Stimulated activated CD8-positive, alpha-beta memory T cell treated with anti-CD3 and anti-CD28 coated beads, Interleukin-4, amount 100 ng/mL, for 48 hours (primary cell): ENCODE measurements at regions not wholly inside any gene's neighbourhood (a gene's known extent, or its start where the extent isn't known, plus 50 kb on each side); places are given as distances from the start of the nearest gene placed in this dataset.

Source experiments
- DNase-seq: peaks from one replicate; pipeline ENCODE4 v3.0.0-alpha.2; 2020

DNA sequence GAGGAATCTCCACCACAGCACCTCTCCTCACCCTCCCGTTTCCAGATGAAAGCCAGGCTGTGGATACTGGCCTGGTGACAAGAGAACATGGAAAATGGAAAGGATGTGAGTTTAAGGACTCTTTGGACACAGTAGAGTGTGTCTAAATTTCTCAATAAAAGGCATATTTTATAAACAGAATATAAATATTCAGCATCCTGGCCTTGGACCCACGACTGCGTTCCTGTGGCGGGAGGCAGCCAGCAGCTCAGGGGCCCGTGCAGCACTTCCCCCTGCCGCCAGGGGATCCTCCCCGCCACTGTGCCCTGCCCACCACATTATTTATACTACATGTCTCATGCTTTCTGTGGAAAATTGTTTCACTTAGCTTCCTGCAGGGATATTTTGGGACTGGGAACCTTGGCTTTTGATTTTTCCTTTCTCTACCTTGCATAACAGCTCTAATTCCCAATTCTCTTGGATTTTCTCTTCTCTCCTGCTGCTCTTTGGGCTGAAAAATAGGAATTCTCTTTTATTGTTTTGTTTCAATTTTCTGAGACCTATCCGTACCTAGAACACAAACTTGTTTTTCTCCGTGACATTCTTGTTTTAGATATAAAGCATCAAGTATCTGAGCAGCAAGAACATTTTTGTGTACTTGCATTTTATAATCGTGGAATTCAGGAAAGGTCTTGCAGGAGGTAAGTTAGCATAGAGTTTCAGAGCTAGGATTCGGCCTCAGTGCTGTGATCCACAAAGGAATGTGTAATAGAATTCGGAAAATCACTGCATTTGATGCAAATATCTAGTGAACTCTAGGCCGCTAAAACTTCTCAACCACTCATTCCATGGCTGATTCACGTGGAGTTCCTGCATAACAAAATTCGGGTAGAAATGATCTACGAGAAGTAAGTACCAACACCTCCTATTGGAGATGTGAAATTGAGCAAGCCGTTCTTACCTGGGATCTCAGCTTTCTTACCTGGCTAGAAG, 107.7 kb upstream of the SPATA13 start:
- no peak for DNase-seq

DNA sequence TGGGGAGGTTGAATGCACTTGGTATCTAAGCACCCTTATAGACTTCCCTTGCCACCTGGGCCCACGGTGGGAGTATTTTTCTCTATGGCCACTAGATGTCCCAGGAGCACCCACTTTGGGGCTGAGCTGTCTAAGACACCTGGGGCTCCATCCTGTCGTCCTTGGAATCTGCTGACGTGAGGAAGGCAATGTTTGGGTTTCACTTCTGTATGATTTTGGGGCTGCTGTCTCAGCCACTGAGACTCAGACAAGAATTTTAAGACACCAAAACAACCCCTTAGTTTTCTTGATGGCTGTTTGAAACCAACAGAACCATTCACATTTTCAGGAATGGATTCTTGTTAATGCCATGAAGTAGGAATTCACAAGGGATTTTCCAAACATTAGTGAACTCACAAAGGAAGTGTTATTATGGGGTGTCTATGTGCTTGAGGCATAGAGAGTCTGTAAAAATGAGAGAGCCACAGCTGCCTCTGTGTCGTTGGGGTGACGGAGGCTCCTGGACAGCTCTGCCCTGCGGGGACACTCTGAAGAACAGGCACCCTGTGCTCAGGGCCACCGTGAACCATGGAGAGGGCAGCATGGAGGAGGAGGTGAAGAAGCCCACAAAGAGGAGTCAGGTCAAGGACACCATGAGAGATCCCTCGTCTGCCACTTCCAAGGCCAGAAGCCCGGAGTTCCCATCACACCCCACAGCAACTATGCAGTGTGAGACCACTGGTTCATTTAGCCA, 106.8 kb upstream of the SPATA13 start:
- peak; percentile 71 for DNase-seq

DNA sequence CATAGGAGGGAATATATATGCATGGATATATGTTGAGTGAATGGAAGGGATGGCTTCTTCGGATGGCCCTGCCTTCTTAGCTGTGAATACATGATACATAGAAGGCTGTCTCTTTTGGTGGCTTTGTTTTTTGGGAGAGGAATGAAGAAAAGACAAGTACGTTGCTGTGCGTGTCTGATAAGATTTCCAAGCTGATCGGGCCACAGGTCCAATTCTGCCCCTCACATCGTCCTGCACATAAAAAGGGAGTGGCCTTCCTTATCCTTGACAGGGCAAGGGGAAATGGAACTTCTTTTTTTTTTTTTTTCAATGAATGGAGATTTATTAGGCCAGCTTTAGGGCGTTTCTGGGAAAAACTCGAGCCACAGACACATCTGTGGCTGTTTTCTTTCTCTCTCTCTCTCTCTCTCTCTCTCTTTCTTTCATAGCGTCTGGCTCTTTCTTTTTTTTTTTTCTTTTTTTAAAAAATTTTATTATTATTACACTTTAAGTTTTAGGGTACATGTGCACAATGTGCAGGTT, 103.8 kb upstream of the SPATA13 start:
- no peak for DNase-seq

DNA sequence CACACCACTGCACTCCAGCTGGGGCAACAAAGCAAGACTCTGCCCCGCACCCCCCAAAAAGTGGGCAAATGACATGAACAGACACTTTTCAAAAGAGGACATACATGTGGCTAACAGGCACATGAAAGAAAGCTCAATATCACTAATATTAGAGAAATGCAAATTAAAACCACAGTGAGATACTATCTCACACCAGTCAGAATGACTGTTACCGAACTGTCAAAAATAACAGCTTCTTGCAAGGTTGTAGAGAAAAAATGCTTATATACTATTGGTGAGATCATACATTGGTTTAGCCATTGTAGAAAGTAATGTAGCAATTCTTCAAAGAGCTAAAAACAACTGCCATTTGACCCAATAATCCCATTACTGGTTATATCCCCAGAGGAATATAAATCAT, 99.5 kb upstream of the SPATA13 start:
- no peak for DNase-seq

DNA sequence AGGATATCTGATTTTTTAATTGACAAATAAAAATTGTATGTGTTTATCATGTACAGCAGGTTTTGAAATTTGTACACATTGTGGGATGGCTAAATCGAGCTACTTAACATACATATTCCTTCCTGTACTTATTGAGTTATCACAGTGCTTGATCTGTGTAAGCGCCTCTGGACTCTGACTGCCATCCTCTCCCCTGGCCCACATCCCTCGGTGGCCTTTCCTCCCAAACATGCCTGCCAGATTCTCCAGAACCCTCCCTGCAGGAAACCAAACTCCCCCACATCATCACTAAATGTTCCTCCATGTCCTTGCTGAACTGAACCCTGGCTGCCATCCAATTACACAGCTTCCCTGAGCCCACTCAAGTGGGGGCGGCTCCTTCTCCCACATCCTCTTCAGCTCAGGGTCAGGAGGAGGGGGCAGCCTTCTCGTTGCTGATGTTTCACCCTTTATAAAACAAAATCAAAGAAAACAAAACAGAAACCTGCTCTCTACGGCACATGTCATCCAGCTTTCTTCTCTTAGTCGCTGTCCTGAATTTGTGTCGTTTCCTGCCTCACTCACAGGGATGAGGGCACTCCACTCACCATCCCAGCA, 97.1 kb upstream of the SPATA13 start:
- no peak for DNase-seq

DNA sequence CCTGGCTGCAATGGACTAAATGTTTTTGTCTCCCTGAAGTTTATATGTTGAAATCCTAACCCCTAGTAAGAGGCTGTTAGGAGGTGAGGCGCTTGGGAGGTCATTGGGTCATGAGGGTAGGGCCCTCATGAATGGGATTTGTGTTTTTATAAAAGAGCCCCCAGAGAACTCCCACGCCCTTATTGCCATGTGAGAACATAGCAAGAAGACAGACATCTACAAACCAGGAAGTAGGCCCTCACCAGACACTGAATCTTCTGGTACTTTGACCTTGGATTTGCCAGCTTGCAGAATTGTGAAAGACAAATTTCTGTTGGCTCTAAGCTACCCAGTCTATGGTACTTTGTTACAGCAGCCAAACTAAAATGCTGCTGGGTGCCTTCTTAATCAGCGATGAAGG, 96.1 kb upstream of the SPATA13 start:
- DNase-seq, result no peak

DNA sequence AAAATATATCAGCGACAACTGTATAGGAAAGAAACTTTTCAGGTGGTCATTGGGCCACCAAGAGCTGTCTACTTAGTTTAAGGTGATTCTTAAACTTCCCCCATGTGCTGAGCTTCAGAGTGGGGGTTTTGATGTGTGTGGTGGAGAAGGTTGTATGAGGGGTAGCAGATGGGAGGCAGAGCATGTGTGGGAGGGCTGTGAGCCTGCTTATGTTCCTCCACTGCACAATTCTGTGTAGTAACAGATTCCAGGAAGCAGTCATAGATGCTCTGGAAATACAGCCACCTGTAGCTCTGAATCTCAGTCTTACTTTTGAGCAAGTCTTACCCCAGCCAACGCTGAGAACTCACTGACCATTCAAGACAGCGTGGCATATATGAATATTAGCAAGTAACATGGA, 95.3 kb upstream of the SPATA13 start:
- no peak for DNase-seq

DNA sequence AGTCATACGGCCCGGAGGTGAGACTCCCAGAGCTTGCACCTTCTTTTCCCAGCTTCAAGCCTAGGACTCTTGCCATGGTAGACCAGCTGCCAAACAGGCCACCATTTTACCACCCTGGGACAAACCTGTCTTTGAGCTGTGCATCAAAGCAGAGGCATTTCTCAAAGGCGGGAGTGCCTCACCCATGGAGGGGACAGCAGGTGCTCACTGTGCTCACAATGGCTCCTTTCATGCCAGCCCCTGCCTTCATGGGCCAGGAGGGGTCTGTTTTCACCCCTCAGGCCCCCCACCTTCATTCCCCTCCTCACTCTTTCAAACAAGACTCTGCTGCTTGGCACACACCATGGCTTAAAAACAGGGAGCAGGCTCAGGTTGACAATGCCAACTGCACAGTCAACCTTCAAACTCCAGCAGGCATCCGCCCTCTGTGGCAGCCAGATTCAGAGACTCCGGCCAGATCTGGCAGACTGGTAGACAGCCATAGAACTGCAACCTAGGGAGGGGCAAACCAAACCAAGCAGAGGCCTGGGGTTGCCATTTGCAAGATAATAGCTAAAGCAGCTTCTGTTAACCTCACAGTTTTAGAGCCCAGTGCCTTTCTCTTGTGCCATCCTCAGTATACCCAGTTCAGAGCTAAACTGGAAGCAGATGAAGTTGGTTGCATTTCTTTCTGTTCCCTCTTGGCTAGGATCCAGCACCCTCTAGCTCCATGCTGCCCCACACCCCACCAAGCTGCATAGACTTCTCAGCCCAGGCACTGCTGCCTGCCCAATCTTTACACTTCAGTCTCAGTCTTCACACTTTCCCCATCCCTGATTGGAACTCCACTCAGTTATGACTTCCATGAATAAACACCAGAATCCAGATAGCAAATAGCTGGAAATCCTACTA, 93.9 kb upstream of the SPATA13 start:
- no peak for DNase-seq

DNA sequence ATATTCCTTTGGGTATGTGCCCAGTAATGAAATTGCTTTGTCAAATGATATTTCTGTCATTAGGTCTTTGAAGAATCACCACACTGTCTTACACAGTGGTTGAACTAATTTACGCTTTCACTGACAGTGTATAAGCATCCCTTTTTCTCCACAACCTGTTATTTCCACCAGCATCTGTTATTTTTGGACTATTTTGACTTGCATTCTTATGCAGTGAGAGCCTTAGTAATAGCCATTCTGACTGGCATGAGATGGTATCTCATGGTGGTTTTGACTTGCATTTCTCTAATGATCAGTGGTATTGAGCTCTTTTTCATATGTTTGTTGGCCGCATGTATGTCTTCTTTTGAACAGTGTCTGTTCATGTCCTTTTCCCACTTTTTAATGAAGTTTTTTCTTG, 92.0 kb upstream of the SPATA13 start:
- no peak for DNase-seq

DNA sequence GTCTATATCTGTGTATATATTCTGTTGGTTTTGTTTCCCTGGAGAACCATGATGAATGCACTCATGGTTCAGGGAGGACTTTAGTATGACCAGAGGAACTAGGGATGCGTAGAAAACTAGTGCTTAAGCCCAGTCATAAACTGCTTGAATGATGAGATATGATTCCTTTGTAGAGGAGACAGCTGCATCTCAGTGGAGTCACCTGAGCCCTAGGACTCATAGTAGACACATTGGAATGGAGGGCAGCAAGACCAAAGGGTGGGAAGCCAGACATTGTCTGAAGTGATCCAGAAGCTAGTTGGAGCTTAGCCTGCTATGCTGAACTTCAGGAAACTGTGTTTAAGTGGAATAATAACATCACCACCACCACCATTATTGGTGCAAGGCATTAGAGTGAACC, 89.5 kb upstream of the SPATA13 start:
- DNase-seq, result no peak

DNA sequence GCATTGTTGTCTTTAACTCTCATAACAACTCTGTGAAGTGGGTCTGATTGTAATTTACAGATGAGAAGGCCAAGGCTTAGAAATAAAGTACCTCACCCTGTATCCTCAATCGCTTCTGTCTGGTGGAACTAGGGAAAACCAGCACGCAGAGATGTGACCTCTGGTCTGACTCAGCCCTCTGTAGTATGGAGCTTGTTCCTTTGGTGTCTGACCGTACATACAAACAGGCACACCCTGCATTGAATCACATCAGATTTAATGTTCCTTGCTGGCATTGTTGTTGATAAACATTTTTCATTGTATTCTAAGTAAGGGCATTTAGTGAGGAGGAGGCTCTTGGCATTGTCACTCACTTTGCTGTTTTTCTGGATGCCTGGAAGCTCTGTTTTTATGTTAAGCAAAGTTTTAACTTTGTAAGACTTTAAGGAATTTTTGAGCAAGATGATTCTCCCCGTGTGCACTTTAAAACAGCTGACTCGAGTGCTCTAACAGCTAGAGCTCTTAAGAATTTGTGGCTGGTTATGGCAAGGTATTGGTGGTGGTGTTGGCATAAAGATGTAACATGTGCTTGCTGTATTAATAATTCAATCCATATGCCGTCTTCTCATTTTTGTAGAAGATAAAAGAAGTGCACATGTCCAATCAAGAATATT, 89.0 kb upstream of the SPATA13 start:
- no peak for DNase-seq

DNA sequence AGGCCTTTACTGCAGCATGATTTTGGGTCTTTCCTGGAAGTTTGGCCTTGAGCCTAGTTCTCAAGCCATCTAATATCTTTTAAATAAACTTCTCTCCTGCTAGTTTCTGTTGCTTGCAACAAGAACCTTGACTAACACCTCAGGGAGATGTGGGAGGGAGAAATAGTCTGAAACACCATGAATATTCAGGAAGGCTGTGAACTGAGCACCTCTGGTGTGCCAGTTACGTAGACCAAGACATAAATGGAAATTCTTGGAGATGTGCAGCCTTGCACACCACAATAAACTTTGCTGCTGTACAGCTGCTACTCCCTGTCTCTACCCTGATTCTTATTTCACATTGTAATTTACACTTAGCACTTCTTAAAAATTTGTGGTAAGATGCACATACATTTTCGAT, 86.9 kb upstream of the SPATA13 start:
- DNase-seq, result no peak

DNA sequence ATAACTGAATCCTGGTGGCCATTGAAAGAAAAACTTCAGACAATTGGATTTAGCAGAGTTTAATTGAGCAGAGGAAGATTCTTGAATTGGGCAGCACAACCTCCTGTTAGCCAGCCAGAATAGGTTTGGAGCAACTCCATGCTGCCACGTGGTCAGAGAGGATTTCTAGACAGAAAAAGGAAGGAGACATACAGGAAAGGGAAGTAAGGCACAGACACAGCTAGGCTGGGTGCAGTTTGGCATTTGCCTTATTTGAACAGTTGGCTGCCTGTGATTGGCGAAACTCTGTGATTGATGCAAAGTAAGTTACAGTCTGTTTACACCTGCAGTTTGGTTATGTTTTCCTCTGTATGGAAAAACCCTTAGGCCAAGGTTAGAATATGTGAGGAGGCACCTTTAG, 85.8 kb upstream of the SPATA13 start:
- no peak for DNase-seq

DNA sequence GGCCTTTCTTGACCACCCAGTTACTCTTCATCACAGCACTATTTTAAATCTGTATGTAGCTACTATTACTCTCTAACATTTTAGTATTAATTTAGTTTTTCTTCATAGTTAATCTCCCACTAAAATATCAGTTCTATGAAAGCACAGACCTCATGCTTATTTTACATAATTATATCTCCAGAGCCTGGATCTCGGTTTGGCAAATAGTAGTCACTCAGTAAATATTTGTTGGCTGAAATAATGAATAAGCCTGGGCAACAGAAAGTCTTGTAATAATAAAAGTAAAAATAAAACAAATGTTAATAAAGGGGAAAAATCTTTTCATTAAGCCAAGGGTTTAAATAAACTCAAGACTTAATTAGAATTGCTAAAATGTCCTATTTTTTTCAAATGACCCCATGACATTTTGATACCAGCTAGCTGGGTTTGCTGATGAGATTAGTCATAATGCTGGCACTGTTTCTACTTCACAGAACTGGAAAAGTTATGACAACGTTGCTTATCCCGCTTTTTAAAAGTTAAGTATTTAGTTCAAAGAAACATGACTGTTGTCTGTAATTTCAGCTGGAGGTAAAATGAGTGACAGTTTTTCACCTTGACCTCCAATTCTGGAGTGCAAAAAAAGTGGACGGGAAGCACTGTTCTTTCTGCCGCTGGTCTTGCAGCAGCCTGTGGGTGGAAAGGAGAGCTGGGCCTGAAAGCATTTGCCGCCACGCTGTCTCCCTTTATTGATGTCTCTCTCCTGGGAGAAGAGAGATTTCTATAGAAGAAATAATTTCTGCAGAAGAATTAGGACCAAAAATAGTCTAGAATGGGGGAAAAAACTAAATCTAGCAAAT, 85.2 kb upstream of the SPATA13 start:
- DNase-seq, result no peak

DNA sequence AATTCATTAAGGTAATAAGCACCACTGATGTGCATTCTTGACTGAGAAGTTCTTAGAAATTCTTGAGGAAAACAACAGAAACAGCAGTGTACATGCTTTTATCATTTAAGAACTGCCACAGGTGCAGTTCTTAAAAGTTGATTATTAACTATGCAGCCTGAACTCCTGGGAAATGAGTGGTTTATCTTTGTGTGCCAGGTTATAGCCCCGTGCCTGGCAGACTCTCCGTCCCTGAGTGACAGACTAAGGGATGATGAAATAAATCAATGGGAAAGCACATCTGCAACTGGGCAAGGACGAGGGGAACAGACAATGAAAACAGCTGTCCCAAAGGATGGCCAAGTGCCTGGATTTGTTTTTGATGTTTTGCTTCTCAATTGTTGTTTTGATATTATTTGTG, 84.4 kb upstream of the SPATA13 start:
- no peak for DNase-seq

DNA sequence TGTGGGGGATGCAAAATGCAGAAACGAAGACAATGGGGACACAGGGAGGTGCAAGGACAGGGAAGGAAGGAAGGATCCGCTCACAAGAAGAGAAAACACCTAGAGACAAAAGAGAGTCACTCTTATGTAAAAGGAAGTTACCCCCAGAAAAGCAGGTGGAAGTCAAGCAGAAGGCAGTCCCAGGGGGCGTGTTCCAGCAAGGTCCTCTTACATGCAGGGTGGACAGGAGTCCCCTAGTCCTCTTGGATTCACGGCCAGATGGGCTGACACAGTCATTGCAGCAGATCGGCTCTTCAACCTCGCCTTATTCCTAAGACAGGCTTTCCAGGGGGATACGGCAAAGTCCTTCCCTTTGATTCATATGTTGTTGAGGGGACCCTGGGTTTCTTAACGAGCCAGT, 83.9 kb upstream of the SPATA13 start:
- no peak for DNase-seq

DNA sequence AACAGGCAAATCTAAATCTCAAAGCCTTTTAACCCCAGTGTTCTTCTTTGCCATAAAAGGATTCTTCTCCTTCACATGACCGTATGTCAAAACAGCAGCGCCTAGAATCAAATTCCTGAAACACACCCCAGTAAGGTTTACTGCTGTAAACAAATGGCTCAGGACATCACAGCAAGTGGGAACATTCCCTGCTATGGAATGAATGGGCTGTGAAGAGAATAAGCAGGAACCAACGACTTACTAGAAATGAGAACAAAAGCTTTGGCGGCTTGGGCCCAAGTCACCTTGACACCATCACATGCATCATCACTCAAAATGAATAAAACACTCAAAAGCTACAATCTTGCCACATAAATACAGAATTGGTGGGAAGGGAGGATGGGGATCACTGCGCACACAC, 80.4 kb upstream of the SPATA13 start:
- no peak for DNase-seq

DNA sequence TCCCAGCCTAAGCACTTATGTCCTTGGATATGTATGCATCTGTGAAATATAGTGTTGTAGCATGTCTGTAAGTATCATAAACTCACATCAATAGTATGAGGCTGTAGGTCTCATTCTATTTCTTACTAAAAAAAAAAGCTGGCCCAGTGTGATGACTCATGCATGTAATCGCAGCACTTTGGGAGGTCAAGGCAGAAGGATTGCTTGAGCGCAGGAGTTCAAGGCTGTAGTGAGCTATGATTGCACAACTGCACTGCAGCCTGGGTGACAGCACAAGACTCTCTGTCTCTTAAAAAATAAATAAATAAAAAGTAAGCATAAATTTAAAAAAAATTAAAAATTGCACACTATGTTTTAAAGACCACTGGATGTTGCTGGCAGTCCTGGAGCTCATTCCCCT, 79.1 kb upstream of the SPATA13 start:
- no peak for DNase-seq

DNA sequence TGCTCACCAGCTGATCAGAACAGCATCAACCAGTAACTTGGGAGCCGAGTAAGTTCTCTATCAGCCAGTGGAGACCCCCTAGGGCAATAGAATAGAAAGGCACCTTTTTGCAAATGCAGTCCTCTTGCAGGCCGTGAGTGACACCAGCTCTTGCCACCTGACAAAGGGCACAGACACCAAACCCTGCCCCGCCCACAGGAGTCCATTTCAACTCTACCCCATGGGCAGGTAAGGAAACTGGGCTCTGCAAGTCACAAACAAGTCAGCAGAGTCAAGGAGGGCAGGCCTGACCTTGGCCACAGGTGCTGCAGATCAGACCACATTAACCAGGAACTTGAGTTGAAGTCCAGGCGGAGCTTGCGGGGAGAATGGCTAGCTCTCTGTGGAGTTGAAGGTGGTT, 77.4 kb upstream of the SPATA13 start:
- DNase-seq, result no peak

DNA sequence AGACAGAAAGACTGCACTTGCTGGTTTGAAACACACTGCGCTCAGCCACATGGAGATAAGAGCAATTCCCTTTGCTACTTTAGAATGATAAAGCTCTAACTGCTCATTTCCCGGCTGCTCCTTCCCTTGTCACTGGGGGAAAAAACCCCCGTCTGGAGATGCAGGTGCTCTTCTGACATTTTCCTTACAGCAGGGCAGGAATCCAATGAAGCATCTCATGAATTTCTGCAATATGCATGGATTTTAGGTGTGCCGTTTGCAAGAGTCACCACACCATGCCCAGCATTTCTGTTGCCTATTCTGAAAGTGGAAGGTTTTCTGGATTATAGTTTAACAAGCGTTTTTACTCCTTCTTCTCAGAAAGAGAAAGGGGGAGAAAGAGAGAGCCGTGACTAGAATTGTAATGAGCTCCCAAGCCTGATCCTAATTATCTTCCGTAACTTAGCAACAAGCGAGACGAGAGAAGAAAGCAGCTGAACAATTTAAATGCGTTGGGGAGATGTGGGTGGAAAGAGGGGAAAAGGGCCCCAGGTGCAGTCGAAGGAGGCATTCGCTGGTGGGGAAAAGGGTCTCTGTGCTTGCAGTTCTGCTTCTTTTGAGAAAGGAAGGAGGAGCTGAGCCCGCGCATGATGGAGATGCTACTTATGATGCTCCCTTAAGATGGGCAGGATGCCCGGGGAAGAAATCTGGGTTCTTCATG, 76.6 kb upstream of the SPATA13 start:
- no peak for DNase-seq
